Mammary epithelial cell (primary cell): ENCODE measurements at regions not wholly inside any gene's neighbourhood (a gene's known extent, or its start where the extent isn't known, plus 50 kb on each side); places are given as distances from the start of the nearest gene placed in this dataset.

ENCODE experiments used
- EZH2 ChIP-seq: IDR thresholded peaks from 2 replicates; pipeline ENCODE4 v1.6.1; 2012; ENCODE audit warnings: low read length, inconsistent platforms, borderline replicate concordance
- TF ChIP-seq, protein P1 (sequence below), 2 donors: IDR thresholded peaks in 1 of 2; conservative IDR thresholded peaks in 1 of 2; 2 replicates each; pipeline ENCODE4 v1.5.1; 2011 to 2012; ENCODE audit warnings: inconsistent platforms in 2 of 2, low read length in 2 of 2, mild to moderate bottlenecking in 2 of 2, control low read depth in 1 of 2, low read depth in 1 of 2; ENCODE audit not compliant: insufficient read depth in 1 of 2; ENCODE audit errors: extremely low read depth in 1 of 2

DNA sequence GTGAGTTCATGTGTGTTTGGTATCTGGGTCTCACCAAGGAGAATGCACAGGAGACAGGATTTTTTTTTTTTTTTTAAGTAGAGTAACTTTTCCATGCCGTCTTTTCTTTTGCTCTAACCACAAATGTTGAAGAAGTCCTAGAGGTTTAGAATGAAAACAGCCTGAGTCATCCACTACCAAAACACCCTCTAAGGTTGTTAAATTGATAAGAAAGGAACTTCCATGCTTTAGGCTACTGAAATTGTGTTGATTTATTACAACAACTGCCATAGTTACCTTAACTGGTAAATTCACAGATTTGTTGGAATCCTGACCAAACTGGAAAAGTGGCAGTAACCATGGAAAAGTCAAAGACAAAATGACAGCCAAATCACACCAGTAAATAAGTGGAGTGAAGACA, 375.6 kb downstream of the AMY1C start:
- no peak for TF ChIP-seq EZH2
- TF ChIP-seq, protein P1, sequence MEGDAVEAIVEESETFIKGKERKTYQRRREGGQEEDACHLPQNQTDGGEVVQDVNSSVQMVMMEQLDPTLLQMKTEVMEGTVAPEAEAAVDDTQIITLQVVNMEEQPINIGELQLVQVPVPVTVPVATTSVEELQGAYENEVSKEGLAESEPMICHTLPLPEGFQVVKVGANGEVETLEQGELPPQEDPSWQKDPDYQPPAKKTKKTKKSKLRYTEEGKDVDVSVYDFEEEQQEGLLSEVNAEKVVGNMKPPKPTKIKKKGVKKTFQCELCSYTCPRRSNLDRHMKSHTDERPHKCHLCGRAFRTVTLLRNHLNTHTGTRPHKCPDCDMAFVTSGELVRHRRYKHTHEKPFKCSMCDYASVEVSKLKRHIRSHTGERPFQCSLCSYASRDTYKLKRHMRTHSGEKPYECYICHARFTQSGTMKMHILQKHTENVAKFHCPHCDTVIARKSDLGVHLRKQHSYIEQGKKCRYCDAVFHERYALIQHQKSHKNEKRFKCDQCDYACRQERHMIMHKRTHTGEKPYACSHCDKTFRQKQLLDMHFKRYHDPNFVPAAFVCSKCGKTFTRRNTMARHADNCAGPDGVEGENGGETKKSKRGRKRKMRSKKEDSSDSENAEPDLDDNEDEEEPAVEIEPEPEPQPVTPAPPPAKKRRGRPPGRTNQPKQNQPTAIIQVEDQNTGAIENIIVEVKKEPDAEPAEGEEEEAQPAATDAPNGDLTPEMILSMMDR (conservative IDR thresholded peaks at IDR 0.05 in 1 of 2, IDR thresholded peaks at IDR 0.05 in 1 of 2; ENCODE audit: extremely low read depth in 1 of 2, insufficient read depth in 1 of 2, low read depth in 1 of 2, low read length in 2 of 2) = no peak
